T-helper 17 cell (primary cell): ENCODE measurements at regions not wholly inside any gene's neighbourhood (a gene's known extent, or its start where the extent isn't known, plus 50 kb on each side); places are given as distances from the start of the nearest gene placed in this dataset.
"Not testable (repeated sequence)": the region's sequence is repeated elsewhere in the genome, so short reads cannot be mapped to it uniquely, and the experiment has no call there.

Experiments used
- ATAC-seq: fragments of 150-1000 bp; cut with Tn5 transposase; 2 replicates; pipeline ENCODE4 v1.10.0; 2021; ENCODE audit warnings: mild to moderate bottlenecking, moderate library complexity
- DNase-seq, 3 donors: peaks; one replicate each; pipeline versions ENCODE4 v3.0.0 to v3.0.0-alpha.2; 2020 to 2021
- H3K9me3 ChIP-seq: one replicate; pipeline ENCODE4 v1.7.0; 2013; ENCODE audit warnings: low read length, mild to moderate bottlenecking; ENCODE audit not compliant: control insufficient read depth, poor library complexity, severe bottlenecking
- H3K27ac Mint-ChIP-seq: one replicate; pipeline ENCODE4 v1.8.0; 2022; ENCODE audit warnings: mild to moderate bottlenecking, moderate library complexity, mixed read lengths
- H3K27me3 Mint-ChIP-seq: one replicate; pipeline ENCODE4 v1.8.0; 2022; ENCODE audit warnings: mixed read lengths
- H3K36me3 Mint-ChIP-seq: one replicate; pipeline ENCODE4 v1.8.0; 2022; ENCODE audit warnings: low read depth, mixed read lengths
- H3K4me1 Mint-ChIP-seq: one replicate; pipeline ENCODE4 v1.8.0; 2022; ENCODE audit warnings: mild to moderate bottlenecking, mixed read lengths
- H3K4me3 Mint-ChIP-seq: one replicate; pipeline ENCODE4 v1.8.0; 2022; ENCODE audit warnings: mild to moderate bottlenecking, moderate library complexity, mixed read lengths

- no peak for DNase-seq
- Mint-ChIP-seq H3K27ac (peak overlapping the region; percentile 44), H3K4me3 (no peak overlapping the region), H3K4me1 (peaks cover 10% of the 10 kb centered on the region), H3K36me3 (peaks cover 12% of the 10 kb centered on the region), H3K27me3 (no peaks in the 10 kb centered on the region)
- no peaks in the 10 kb centered on the region for H3K9me3 ChIP-seq
- no peak for ATAC-seq
Measured at GRCh38 chr7:65796205-65796604, 76.7 kb upstream of the VKORC1L1 start.

GRCh38 chr7:65797086-65797485 is 75.8 kb upstream of the VKORC1L1 start:
- Mint-ChIP-seq H3K4me1 (peaks cover 10% of the 10 kb centered on the region), H3K36me3 (peaks cover 12% of the 10 kb centered on the region)
- H3K9me3 ChIP-seq, ATAC-seq, H3K4me3 Mint-ChIP-seq, H3K27me3 Mint-ChIP-seq, DNase-seq, H3K27ac Mint-ChIP-seq: not testable (repeated sequence)

GRCh38 chr7:65797566-65797965 is 75.3 kb upstream of the VKORC1L1 start:
- H3K27me3 Mint-ChIP-seq, ATAC-seq, DNase-seq, H3K4me3 Mint-ChIP-seq, H3K9me3 ChIP-seq: not testable (repeated sequence)
- Mint-ChIP-seq H3K36me3 (peaks cover 12% of the 10 kb centered on the region), H3K27ac (peak overlapping the region; percentile 1), H3K4me1 (peaks cover 10% of the 10 kb centered on the region)

GRCh38 chr7:65798111-65799075 is 74.5 kb upstream of the VKORC1L1 start:
- H3K9me3 ChIP-seq: no peaks in the 10 kb centered on the region
- H3K27ac Mint-ChIP-seq: peak overlapping the region; percentile 1
- peaks cover 12% of the 10 kb centered on the region for H3K36me3 Mint-ChIP-seq
- H3K27me3 Mint-ChIP-seq: no peaks in the 10 kb centered on the region
- H3K4me3 Mint-ChIP-seq: peak overlapping the region; percentile 37
- H3K4me1 Mint-ChIP-seq: peaks cover 10% of the 10 kb centered on the region
- ATAC-seq (peak; percentile 87), DNase-seq (no peak)

GRCh38 chr7:65800191-65800590 is 72.7 kb upstream of the VKORC1L1 start:
- H3K27ac Mint-ChIP-seq, ATAC-seq, H3K4me3 Mint-ChIP-seq: not testable (repeated sequence)

GRCh38 chr7:65800890-65801341 is 72.0 kb upstream of the VKORC1L1 start:
- Mint-ChIP-seq H3K27me3 (no peaks in the 10 kb centered on the region), H3K27ac (no peak overlapping the region), H3K36me3 (peaks cover 8% of the 10 kb centered on the region), H3K4me3 (no peak overlapping the region), H3K4me1 (peaks cover 10% of the 10 kb centered on the region)
- no peaks in the 10 kb centered on the region for H3K9me3 ChIP-seq
- ATAC-seq (no peak), DNase-seq (no peak)

More at GRCh38 chr7:65800191-65800590, 72.7 kb upstream of the VKORC1L1 start:
- H3K27me3 Mint-ChIP-seq, H3K36me3 Mint-ChIP-seq, H3K9me3 ChIP-seq, DNase-seq: not testable (repeated sequence)
- H3K4me1 Mint-ChIP-seq: peaks cover 10% of the 10 kb centered on the region

- no peak overlapping the region for H3K27ac Mint-ChIP-seq
- no peak for DNase-seq
Measured at GRCh38 chr7:65804887-65805286, 68.0 kb upstream of the VKORC1L1 start.

GRCh38 chr7:65807067-65807466 is 65.8 kb upstream of the VKORC1L1 start:
- H3K27me3 Mint-ChIP-seq, H3K4me3 Mint-ChIP-seq, H3K27ac Mint-ChIP-seq, H3K4me1 Mint-ChIP-seq, ATAC-seq, DNase-seq, H3K36me3 Mint-ChIP-seq, H3K9me3 ChIP-seq: not testable (repeated sequence)

More at GRCh38 chr7:65804887-65805286, 68.0 kb upstream of the VKORC1L1 start:
- no peak for ATAC-seq
- Mint-ChIP-seq H3K36me3 (peaks cover 2% of the 10 kb centered on the region), H3K4me3 (no peak overlapping the region), H3K4me1 (peaks cover 2% of the 10 kb centered on the region), H3K27me3 (no peaks in the 10 kb centered on the region)
- H3K9me3 ChIP-seq: no peaks in the 10 kb centered on the region

- ATAC-seq (no peak), DNase-seq (no peak)
- Mint-ChIP-seq H3K36me3 (peaks cover 2% of the 10 kb centered on the region), H3K4me1 (peaks cover 2% of the 10 kb centered on the region), H3K27ac (no peak overlapping the region), H3K4me3 (no peak overlapping the region), H3K27me3 (no peaks in the 10 kb centered on the region)
- H3K9me3 ChIP-seq: no peaks in the 10 kb centered on the region
Measured at GRCh38 chr7:65809259-65809981, 63.5 kb upstream of the VKORC1L1 start.

- DNase-seq (no peak), ATAC-seq (no peak)
- Mint-ChIP-seq H3K4me3 (no peak overlapping the region), H3K4me1 (peaks cover 2% of the 10 kb centered on the region), H3K27ac (no peak overlapping the region), H3K36me3 (peaks cover 2% of the 10 kb centered on the region), H3K27me3 (no peaks in the 10 kb centered on the region)
- no peaks in the 10 kb centered on the region for H3K9me3 ChIP-seq
Measured at GRCh38 chr7:65809982-65810288, 62.9 kb upstream of the VKORC1L1 start.

GRCh38 chr7:65812281-65812680 is 60.6 kb upstream of the VKORC1L1 start:
- DNase-seq: no peak
- no peaks in the 10 kb centered on the region for H3K27me3 Mint-ChIP-seq
- no peaks in the 10 kb centered on the region for H3K4me1 Mint-ChIP-seq
- no peak for ATAC-seq
- H3K36me3 Mint-ChIP-seq: peaks cover 3% of the 10 kb centered on the region
- no peak overlapping the region for H3K27ac Mint-ChIP-seq
- no peak overlapping the region for H3K4me3 Mint-ChIP-seq
- H3K9me3 ChIP-seq: no peaks in the 10 kb centered on the region

- not testable (repeated sequence) for H3K9me3 ChIP-seq, ATAC-seq, H3K27me3 Mint-ChIP-seq, H3K27ac Mint-ChIP-seq, H3K4me3 Mint-ChIP-seq, H3K36me3 Mint-ChIP-seq, H3K4me1 Mint-ChIP-seq, DNase-seq
Measured at GRCh38 chr7:65814556-65815167, 58.2 kb upstream of the VKORC1L1 start.

- no peaks in the 10 kb centered on the region for H3K4me1 Mint-ChIP-seq
- H3K36me3 Mint-ChIP-seq: peaks cover 5% of the 10 kb centered on the region
- H3K27ac Mint-ChIP-seq: no peak overlapping the region
- DNase-seq (no peak), ATAC-seq (no peak)
- no peaks in the 10 kb centered on the region for H3K9me3 ChIP-seq
- H3K4me3 Mint-ChIP-seq: no peak overlapping the region
- no peaks in the 10 kb centered on the region for H3K27me3 Mint-ChIP-seq
Measured at GRCh38 chr7:65820287-65820950, 52.5 kb upstream of the VKORC1L1 start.
